GM12878 (cell line): ENCODE measurements at regions not wholly inside any gene's neighbourhood (a gene's known extent, or its start where the extent isn't known, plus 50 kb on each side); places are given as distances from the start of the nearest gene placed in this dataset.
"Not testable (repeated sequence)": the region's sequence is repeated elsewhere in the genome, so short reads cannot be mapped to it uniquely, and the experiment has no call there.

Experiments
- ATAC-seq: fragments of 200-7000 bp; cut with Tn5 transposase; 3 replicates; pipeline ENCODE4 v1.9.1; 2020; ENCODE audit warnings: mild to moderate bottlenecking, moderate library complexity
- BruUV-seq: library from RNA; stranded (reverse); fragments of 400-500 nt; replicated peaks from 2 replicates; lab custom pipeline; 2021; lab: Mats Ljungman, UMichigan
- CTCF ChIA-PET: fragments of 300-600 bp; sonication (Branson Sonifier 250); formaldehyde crosslinking; extraction: SDS; loops from one replicate; lab custom pipeline; 2021; ENCODE audit warnings: inconsistent platforms; lab: Yijun Ruan, JAX
- POLR2A ChIA-PET: fragments of 350-600 bp; formaldehyde crosslinking; extraction: SDS; loops from one replicate; lab custom pipeline; 2021; ENCODE audit warnings: inconsistent platforms; lab: Charles Lee
- RAD21 ChIA-PET: fragments of 300-600 bp; sonication (Branson Sonifier 250); formaldehyde crosslinking; loops from one replicate; lab custom pipeline; 2023; ENCODE audit warnings: antibody characterized with exemption; ENCODE audit not compliant: unreplicated experiment; lab: Charles Lee
- SMC1A ChIA-PET: fragments of 300-600 bp; sonication (Branson Sonifier 250); formaldehyde crosslinking; loops from one replicate; lab custom pipeline; 2023; ENCODE audit not compliant: unreplicated experiment, uncharacterized antibody; lab: Charles Lee
- DNase-seq: peaks from one replicate; pipeline ENCODE4 v3.0.0-alpha.2; 2011; ENCODE audit warnings: low read depth, low spot score
- FAIRE-seq: peaks from 3 replicates; lab custom pipeline; 2011; peaks lifted over from hg19 to GRCh38; lab: Jason Lieb, UNC
- H2AFZ ChIP-seq: 2 replicates; pipeline ENCODE4 v1.6.0; 2011; ENCODE audit warnings: low read depth, low read length, control low read depth; ENCODE audit not compliant: control insufficient read depth
- H3K27ac ChIP-seq: 2 replicates; pipeline ENCODE4 v1.5.1; 2011; ENCODE audit warnings: control low read depth; ENCODE audit not compliant: control insufficient read depth, insufficient read depth
- H3K27me3 ChIP-seq, 2 experiments: replicated peaks in 1 of 2; 2 replicates each; pipeline versions ENCODE4 v1.6.0 to v1.6.1; 2011; ENCODE audit warnings: low read length in 1 of 2; ENCODE audit not compliant: control insufficient read depth in 2 of 2, insufficient read depth in 2 of 2
- H3K36me3 ChIP-seq, 2 experiments: 2 replicates each; pipeline ENCODE4 v1.5.1; 2011; ENCODE audit warnings: low read length in 1 of 2; ENCODE audit not compliant: control insufficient read depth in 2 of 2, insufficient read depth in 2 of 2
- H3K4me1 ChIP-seq: 2 replicates; pipeline ENCODE4 v1.6.1; 2011; ENCODE audit warnings: mild to moderate bottlenecking, low read length, moderate library complexity, mixed read lengths; ENCODE audit not compliant: control insufficient read depth, insufficient read depth
- H3K4me2 ChIP-seq: 2 replicates; pipeline ENCODE4 v1.6.0; 2011; ENCODE audit warnings: control low read depth; ENCODE audit not compliant: control insufficient read depth, insufficient read depth
- H3K4me3 ChIP-seq: fragments of 200-600 bp; sonication (generic); 2 replicates; pipeline ENCODE4 v1.5.1; 2016
- H3K79me2 ChIP-seq: 2 replicates; pipeline ENCODE4 v1.6.0; 2011; ENCODE audit warnings: low read length; ENCODE audit not compliant: control insufficient read depth, insufficient read depth
- H3K9ac ChIP-seq: 2 replicates; pipeline ENCODE4 v1.8.0; 2011; ENCODE audit warnings: low read length, control low read depth, mixed read lengths; ENCODE audit not compliant: control insufficient read depth, insufficient read depth
- H3K9me3 ChIP-seq: replicated peaks from 3 replicates; pipeline ENCODE4 v1.5.1; 2011; ENCODE audit warnings: mild to moderate bottlenecking, low read length; ENCODE audit not compliant: control insufficient read depth, insufficient read depth
- H4K20me1 ChIP-seq: 2 replicates; pipeline ENCODE4 v1.6.0; 2011; ENCODE audit not compliant: control insufficient read depth, insufficient read depth
- WGBS: methylation state at CpG from one replicate; pipeline ENCODE4 v1.1.6; 2016; ENCODE audit warnings: low lambda C conversion rate; ENCODE audit not compliant: insufficient replicate concordance, insufficient coverage; ENCODE audit errors: missing lambda C conversion rate; 5-methylcytosine and 5-hydroxymethylcytosine counted together
- in situ Hi-C: fragments of 300-500 bp; cut with MboI; formaldehyde crosslinking; loops from 9 replicates; pipeline ENCODE4 v1.14.3; 2018; ENCODE audit warnings: mixed read lengths
- intact Hi-C: fragments of 100-400 bp; cut with micrococcal nuclease; formaldehyde crosslinking; loops from one replicate; pipeline ENCODE4 v1.14.2; 2022; ENCODE audit not compliant: unreplicated experiment

GRCh38 chr2:87653373-87653772, 94.5 kb upstream of the PLGLB2 start:
- ATAC-seq, H3K79me2 ChIP-seq, intact Hi-C loops, RAD21 ChIA-PET, POLR2A ChIA-PET, CTCF ChIA-PET, in situ Hi-C loops, H3K4me3 ChIP-seq, H3K4me2 ChIP-seq, DNase-seq, H3K4me1 ChIP-seq, H4K20me1 ChIP-seq, SMC1A ChIA-PET, BruUV-seq, H3K9me3 ChIP-seq, H2AFZ ChIP-seq, FAIRE-seq, H3K9ac ChIP-seq, H3K36me3 ChIP-seq, H3K27ac ChIP-seq, H3K27me3 ChIP-seq: not testable (repeated sequence)

DNA sequence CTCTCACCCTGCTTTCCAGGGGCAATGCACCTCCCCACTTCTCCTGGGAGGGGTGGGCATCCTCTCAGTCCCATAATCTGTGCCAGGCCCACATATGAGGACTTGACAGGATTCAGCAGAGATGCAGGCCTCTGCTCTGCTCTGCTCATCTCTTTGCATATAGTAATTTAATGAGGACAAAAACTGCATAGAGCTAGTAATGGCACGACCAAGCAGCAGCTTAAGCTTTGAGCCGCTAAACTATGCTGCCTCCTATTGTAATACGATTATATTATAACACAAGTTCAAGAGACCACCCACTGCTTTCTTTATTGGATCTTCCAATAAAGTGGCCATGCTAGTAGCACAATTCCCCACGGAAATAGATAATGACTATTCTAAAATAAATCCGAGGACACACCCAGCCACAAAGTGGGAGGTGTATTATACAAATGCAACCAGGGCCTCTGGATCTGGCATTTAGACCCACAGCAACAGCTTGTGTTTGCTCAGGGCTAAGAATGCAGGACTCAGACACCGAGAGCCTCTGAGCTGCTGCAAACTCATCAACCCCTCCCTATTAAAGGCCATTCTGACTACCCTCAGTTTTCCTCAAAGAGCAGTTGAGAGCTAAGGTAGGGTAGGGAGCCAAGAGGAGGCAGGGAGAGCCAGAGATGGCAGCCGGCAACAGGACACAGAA, 93.6 kb upstream of the PLGLB2 start:
- CTCF ChIA-PET, in situ Hi-C loops, RAD21 ChIA-PET, POLR2A ChIA-PET, H3K36me3 ChIP-seq, H3K79me2 ChIP-seq, intact Hi-C loops, H3K27me3 ChIP-seq, ATAC-seq, H3K4me1 ChIP-seq, H3K9ac ChIP-seq, H2AFZ ChIP-seq, DNase-seq, SMC1A ChIA-PET, H3K4me2 ChIP-seq, H3K9me3 ChIP-seq, BruUV-seq, H3K4me3 ChIP-seq, H3K27ac ChIP-seq, H4K20me1 ChIP-seq: not testable (repeated sequence)
- FAIRE-seq = peak; percentile 86
- WGBS = 44% methylated on average over 5 of the region's 7 CpGs

- H3K9ac ChIP-seq, DNase-seq, H3K36me3 ChIP-seq, H3K79me2 ChIP-seq, H3K27ac ChIP-seq, H3K4me1 ChIP-seq, intact Hi-C loops, BruUV-seq, H3K9me3 ChIP-seq, ATAC-seq, H3K4me2 ChIP-seq, RAD21 ChIA-PET, H3K27me3 ChIP-seq, H2AFZ ChIP-seq, H4K20me1 ChIP-seq, CTCF ChIA-PET, POLR2A ChIA-PET, FAIRE-seq, SMC1A ChIA-PET, H3K4me3 ChIP-seq, in situ Hi-C loops: not testable (repeated sequence)
- WGBS = 4% methylated on average over 2 of the region's 2 CpGs
Observed at GRCh38 chr2:87657915-87658314, 90.0 kb upstream of the PLGLB2 start.

DNA sequence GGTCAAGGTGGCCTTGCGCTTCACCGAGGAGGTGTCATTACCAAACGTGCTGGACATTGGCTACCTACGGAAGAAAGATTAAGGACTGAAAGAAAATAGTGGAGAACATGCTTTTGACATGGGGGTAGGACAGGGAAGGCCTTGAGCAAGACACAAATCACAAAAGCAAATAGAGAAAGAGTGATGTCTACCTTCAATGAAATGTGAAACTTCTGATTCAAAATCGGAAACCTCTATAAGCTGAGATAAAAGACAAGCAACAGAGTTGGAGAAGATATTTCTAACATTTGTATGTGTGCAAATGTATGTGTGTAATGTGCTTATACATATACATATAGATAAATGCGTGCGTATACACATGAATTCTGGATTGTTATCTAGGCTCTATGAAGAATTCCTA, 89.5 kb upstream of the PLGLB2 start:
- H3K9ac ChIP-seq, BruUV-seq, H3K4me2 ChIP-seq, RAD21 ChIA-PET, H3K27me3 ChIP-seq, in situ Hi-C loops, H3K79me2 ChIP-seq, H3K27ac ChIP-seq, H3K4me1 ChIP-seq, POLR2A ChIA-PET, ATAC-seq, H3K36me3 ChIP-seq, H4K20me1 ChIP-seq, intact Hi-C loops, CTCF ChIA-PET, H3K9me3 ChIP-seq, H2AFZ ChIP-seq, H3K4me3 ChIP-seq, FAIRE-seq, SMC1A ChIA-PET, DNase-seq: not testable (repeated sequence)
- 44% methylated on average over 1 of the region's 7 CpGs for WGBS
